Smooth muscle cell (in vitro differentiated cells): ENCODE measurements at regions not wholly inside any gene's neighbourhood (a gene's known extent, or its start where the extent isn't known, plus 50 kb on each side); places are given as distances from the start of the nearest gene placed in this dataset.

Experiments
- DNase-seq: peaks from one replicate; lab custom pipeline; 2025; ENCODE audit not compliant: unreplicated experiment; lab: John Stamatoyannopoulos, UW
- H2AFZ ChIP-seq: fragments of 200-600 bp; sonication (generic); 2 replicates; pipeline ENCODE4 v1.6.0; 2016; ENCODE audit warnings: antibody characterized with exemption, low read depth, mild to moderate bottlenecking
- H3F3A ChIP-seq: fragments of 200-600 bp; sonication (generic); 2 replicates; pipeline ENCODE4 v1.6.0; 2017; ENCODE audit warnings: antibody characterized with exemption, low read depth
- H3K27ac ChIP-seq: fragments of 200-600 bp; sonication (generic); 2 replicates; pipeline ENCODE4 v1.5.1; 2016; ENCODE audit warnings: low read depth, mild to moderate bottlenecking
- H3K27me3 ChIP-seq: fragments of 200-600 bp; sonication (generic); 2 replicates; pipeline ENCODE4 v1.6.1; 2016; ENCODE audit warnings: low read depth, mild to moderate bottlenecking
- H3K36me3 ChIP-seq: fragments of 200-600 bp; sonication (generic); 2 replicates; pipeline ENCODE4 v1.5.1; 2016; ENCODE audit warnings: low read depth
- H3K4me1 ChIP-seq: fragments of 200-600 bp; sonication (generic); 2 replicates; pipeline ENCODE4 v1.5.1; 2016; ENCODE audit warnings: low read depth
- H3K4me2 ChIP-seq: fragments of 200-600 bp; sonication (generic); 2 replicates; pipeline ENCODE4 v1.6.0; 2016; ENCODE audit warnings: mild to moderate bottlenecking
- H3K4me3 ChIP-seq: fragments of 200-600 bp; sonication (generic); 2 replicates; pipeline ENCODE4 v1.5.1; 2016; ENCODE audit warnings: mild to moderate bottlenecking
- H3K79me2 ChIP-seq: fragments of 200-600 bp; sonication (generic); 2 replicates; pipeline ENCODE4 v1.6.0; 2016; ENCODE audit warnings: low read depth, mild to moderate bottlenecking
- H3K9ac ChIP-seq: fragments of 200-600 bp; sonication (generic); 2 replicates; pipeline ENCODE4 v1.6.0; 2016; ENCODE audit warnings: low read depth
- H3K9me3 ChIP-seq: fragments of 200-600 bp; sonication (generic); replicated peaks from 2 replicates; pipeline ENCODE4 v1.5.1; 2016; ENCODE audit warnings: low read depth
- H4K20me1 ChIP-seq: fragments of 200-600 bp; sonication (generic); 2 replicates; pipeline ENCODE4 v1.6.0; 2016; ENCODE audit warnings: low read depth
- CTCF ChIP-seq: fragments of 200-600 bp; sonication (generic); IDR thresholded peaks from 2 replicates; pipeline ENCODE4 v1.5.1; 2017; ENCODE audit warnings: borderline replicate concordance, mild to moderate bottlenecking, antibody characterized with exemption; ENCODE audit not compliant: insufficient read depth, poor library complexity, severe bottlenecking
- WGBS: methylation state at CpG from one replicate; pipeline ENCODE4 v1.1.7; 2016; ENCODE audit warnings: low lambda C conversion rate; 5-methylcytosine and 5-hydroxymethylcytosine counted together

DNA sequence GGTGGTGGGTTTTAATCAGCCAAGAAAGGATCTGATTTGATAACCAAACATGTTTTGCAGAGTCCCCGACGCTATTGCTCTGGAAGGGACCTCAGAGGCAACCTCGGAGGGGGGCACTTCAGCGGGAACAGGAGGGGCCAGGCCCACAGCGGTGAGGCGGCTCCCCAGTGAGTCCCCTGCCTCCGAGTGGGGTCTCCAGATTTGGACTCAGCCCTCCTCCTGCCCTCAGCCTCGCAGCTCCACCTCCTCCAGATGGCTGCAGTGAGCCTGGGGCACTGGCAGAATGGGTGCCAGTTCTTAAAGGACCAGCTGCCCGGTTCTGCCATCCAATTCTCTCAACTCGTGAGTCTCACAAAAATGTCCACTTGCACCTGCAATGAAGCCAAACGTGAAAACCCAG is 61.0 kb upstream of the NANOS1 start:
- no peaks in the 10 kb centered on the region for H3K79me2 ChIP-seq
- H4K20me1 ChIP-seq, result no peaks in the 10 kb centered on the region
- H3K9me3 ChIP-seq, result peaks cover 1% of the 10 kb centered on the region
- H3K27ac ChIP-seq, result no peak overlapping the region
- no peaks in the 10 kb centered on the region for H3K27me3 ChIP-seq
- no peak for DNase-seq
- no peak overlapping the region for H3K4me3 ChIP-seq
- no peaks in the 10 kb centered on the region for H3K36me3 ChIP-seq
- no peak for TF ChIP-seq CTCF
- H3F3A ChIP-seq, result no peaks in the 10 kb centered on the region
- WGBS, result 92% methylated on average over 11 of the region's 11 CpGs
- no peaks in the 10 kb centered on the region for H3K4me1 ChIP-seq
- H3K9ac ChIP-seq, result no peak overlapping the region
- no peak overlapping the region for H2AFZ ChIP-seq
- H3K4me2 ChIP-seq, result no peak overlapping the region

DNA sequence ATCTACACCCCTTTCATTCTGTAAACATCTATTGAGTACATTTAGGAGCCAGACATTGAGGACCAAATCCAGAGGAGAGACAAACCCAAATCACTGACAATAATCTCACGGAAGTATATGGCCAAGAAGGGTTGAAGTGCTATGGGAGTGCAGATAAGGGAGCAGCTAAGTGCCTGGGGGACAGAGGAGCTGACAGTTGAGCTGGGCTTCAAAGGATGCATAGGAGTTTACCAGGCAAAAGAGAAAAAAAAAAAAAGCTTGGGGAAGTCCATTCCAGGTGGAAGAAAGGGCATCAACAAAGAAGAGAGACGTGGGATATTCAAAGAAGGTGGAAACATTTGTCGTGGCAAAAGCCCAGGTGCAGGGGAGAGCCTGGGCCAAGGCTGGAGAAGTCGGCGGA is 60.5 kb upstream of the NANOS1 start:
- Histone ChIP-seq H3K4me3 (no peak overlapping the region), H3K36me3 (no peaks in the 10 kb centered on the region), H3F3A (no peaks in the 10 kb centered on the region), H3K9me3 (peaks cover 4% of the 10 kb centered on the region), H4K20me1 (no peaks in the 10 kb centered on the region), H3K9ac (no peak overlapping the region), H2AFZ (no peak overlapping the region), H3K4me1 (no peaks in the 10 kb centered on the region), H3K79me2 (no peaks in the 10 kb centered on the region), H3K27me3 (no peaks in the 10 kb centered on the region), H3K27ac (no peak overlapping the region), H3K4me2 (no peak overlapping the region)
- TF ChIP-seq CTCF, result no peak
- no peak for DNase-seq
- WGBS, result 92% methylated on average over 5 of the region's 5 CpGs

- Histone ChIP-seq H3K36me3 (no peaks in the 10 kb centered on the region), H2AFZ (no peak overlapping the region), H3K79me2 (no peaks in the 10 kb centered on the region), H3K9me3 (peaks cover 4% of the 10 kb centered on the region), H3K4me1 (no peaks in the 10 kb centered on the region), H3K4me2 (no peak overlapping the region), H3K4me3 (no peak overlapping the region), H3F3A (no peaks in the 10 kb centered on the region), H4K20me1 (no peaks in the 10 kb centered on the region), H3K27ac (no peak overlapping the region), H3K9ac (no peak overlapping the region), H3K27me3 (no peaks in the 10 kb centered on the region)
- WGBS, result 95% methylated on average over 5 of the region's 5 CpGs
- no peak for DNase-seq
- no peak for TF ChIP-seq CTCF
Observed at GRCh38 chr10:118970770-118971169, 58.7 kb upstream of the NANOS1 start.

DNA sequence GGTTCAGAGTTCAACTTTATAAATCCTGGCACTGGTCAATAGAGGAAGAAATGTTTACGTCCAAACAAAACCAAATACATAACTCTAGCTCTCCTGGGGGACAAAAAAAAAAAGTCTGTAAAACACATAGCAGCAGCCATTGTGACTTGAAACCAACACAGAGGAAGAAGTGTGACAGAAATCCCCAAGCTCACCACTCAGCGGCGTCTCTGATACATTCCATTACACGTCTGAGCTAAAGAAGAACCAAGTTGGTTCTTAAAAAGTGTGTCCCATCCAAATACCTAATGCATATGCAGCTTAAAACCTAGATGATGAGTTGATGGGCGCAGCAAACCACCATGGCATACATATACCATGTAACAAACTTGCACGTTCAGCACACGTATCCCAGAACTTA is 58.3 kb upstream of the NANOS1 start:
- H3F3A ChIP-seq, result no peaks in the 10 kb centered on the region
- TF ChIP-seq CTCF, result no peak
- H3K27me3 ChIP-seq, result no peaks in the 10 kb centered on the region
- H2AFZ ChIP-seq, result no peak overlapping the region
- H3K79me2 ChIP-seq, result no peaks in the 10 kb centered on the region
- H3K4me2 ChIP-seq, result no peak overlapping the region
- no peaks in the 10 kb centered on the region for H3K36me3 ChIP-seq
- H3K9me3 ChIP-seq, result peaks cover 4% of the 10 kb centered on the region
- no peak overlapping the region for H3K27ac ChIP-seq
- H3K4me3 ChIP-seq, result no peak overlapping the region
- no peaks in the 10 kb centered on the region for H3K4me1 ChIP-seq
- DNase-seq, result no peak
- WGBS, result 88% methylated on average over 7 of the region's 7 CpGs
- H3K9ac ChIP-seq, result no peak overlapping the region
- no peaks in the 10 kb centered on the region for H4K20me1 ChIP-seq
